Femur (tissue), 1 donor: ENCODE measurements at regions not wholly inside any gene's neighbourhood (a gene's known extent, or its start where the extent isn't known, plus 50 kb on each side); places are given as distances from the start of the nearest gene placed in this dataset.

Experiments
- DNase-seq: peaks from one replicate; pipeline ENCODE4 v3.0.0-alpha.2; 2017

DNA sequence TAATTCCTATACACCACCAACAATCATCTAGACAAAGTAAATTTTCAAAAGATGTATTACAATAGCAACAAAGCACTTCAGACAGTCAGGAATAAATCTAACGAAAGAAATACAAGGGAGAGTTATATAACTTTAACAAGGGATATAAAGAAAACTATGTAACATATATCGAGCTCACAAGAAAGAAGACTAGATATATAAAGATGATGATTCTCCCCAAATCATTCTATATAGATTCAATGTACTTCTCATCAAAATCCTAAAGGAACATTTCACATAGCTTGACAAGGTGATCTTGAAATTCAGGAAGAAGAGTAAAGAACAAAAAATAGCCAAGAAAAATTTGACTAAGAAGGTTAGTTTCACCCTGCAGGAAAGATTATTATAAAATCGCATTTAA is 179.4 kb downstream of the SP3 start:
- no peak for DNase-seq

DNA sequence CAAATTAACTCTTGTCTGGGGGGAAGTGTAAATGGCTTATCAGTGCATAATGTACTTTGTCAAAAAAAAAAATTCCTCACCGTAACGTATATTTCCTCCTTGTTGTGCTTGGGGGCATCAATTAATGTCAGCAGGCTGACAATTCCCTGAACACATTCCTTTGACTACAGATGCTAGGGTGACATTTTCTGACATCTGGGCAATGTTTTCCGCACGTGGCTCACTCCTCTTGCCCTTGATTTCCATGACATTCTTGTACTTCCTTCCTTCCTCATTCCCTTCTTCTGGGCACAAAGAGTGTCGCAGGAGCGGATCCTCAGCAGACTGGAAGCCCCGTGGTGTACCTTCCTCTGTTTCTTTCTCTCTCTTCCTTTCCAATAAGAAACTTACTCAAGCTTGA is 173.7 kb downstream of the SP3 start:
- no peak for DNase-seq

DNA sequence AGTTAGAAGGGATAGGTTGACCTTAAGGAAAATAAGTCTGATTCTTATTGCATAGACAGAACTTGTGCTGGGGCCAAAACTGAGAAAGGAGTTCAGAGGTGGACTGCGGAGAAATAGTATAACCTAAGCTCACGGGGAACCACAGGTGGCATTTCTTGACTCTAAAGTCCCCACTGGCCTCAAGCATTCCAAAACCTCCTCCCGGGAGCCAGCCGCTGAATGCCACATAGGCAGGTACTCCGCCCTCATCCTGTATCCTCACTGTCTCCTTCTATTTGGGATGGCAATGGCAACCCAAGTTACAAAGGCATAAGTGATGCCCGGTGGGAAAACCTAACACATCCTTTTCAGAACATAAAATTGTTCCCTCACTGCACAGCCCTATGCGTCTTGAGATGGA is 173.0 kb downstream of the SP3 start:
- no peak for DNase-seq

DNA sequence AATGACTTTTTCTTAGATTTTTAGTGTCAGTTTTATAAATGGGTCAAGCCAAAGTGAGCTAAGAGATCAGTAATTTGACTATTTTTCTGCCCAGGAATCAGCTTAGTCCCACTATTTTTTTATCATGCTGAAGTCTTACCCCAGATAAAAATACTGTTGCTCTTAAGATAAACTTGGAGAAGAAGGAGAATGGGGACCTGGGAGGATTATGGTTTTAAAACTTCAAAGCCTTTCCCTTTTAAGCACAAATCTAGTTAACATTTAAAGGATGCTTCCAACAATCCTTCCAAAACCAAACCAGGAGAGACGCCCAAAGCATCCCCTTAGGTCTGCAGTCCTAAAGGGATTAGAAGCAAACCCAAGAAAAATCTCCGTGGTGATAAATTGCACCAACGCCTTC is 172.4 kb downstream of the SP3 start:
- no peak for DNase-seq

DNA sequence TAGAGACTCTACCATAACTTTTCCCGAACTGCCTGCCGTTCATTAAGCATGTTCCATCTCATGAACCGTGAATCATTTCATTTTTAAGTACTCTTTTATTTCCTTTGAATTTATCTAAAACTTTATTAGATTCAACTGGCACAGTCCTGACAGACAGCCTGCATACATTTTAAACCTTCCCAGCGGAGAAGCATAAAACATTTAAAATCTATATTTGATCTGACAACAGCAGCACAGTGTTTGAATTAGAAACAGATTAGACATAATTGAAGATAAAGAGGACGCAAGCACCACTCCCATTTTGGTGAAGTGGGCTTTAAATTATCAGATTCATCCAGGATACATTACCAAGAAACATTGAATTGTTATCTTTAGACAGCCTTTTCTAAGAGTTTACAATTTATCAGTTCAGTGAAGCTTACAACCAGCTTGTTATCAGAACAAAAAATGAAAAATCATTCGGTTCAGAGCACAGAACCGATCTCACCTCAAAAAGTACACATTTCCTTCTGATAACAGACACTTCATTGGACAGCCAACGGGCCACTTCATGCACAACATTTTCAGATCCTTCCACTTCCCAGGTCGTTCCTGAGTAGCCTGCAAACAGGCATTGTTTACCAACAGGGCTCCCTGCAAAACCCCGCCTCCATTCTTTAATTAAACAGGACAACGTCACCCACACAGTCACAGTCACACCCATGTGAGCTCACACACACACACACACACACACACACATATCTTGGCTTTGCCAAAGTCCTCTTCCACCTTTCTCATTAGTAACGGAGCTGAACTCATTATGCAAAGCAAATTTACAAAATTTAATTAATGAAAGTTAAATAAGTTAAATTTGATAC is 171.2 kb downstream of the SP3 start:
- no peak for DNase-seq

DNA sequence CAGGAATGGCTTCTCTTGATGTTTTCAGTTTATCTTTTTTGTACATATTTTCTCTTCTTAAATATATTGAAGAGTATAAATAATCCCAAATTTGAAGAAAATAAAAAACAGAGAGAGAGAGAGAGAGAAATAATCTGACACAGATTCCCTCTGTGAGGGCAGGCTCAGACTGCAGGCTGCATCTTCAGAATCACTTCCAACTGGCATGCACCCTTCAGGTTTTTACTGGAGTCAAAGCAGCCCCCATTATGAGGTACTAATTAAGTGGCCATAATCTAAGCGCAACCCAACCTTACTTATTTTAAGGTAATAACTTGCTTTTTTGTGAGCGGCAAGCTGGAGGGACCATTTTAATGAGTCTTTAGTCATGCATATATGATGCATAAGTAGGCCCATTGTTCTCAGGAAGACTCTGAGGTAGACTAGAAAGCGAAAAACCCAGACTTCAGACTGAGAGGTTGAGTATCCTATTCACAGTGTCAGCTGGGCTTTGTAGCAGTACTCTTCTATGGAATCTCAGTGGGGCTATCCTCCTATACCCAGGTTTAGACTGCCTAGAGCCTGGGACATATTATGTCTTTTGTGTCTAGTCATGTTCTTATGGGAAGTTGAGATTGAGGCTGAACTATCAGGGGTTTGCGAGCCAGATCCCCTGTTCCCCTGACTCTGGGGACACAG is 167.4 kb downstream of the SP3 start:
- no peak for DNase-seq

DNA sequence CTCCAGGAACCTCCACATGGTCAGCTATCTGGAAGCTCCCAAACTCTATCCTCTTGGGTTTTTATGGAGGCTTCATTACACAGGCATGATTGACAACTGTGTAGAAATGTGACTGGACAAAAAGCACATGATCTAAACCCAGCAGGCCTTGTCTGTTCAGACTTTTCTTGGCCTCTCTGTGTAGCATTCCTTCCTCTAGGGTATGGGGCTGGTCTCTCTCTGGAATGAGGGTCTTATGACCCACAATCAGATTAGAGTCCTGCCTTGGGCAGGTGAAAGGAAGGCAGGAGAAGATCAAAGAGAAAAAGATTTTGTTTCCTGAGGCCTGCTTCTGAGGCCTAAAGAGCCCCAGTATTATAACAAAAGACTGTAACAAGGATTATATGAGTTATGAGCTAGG is 162.7 kb downstream of the SP3 start:
- no peak for DNase-seq

DNA sequence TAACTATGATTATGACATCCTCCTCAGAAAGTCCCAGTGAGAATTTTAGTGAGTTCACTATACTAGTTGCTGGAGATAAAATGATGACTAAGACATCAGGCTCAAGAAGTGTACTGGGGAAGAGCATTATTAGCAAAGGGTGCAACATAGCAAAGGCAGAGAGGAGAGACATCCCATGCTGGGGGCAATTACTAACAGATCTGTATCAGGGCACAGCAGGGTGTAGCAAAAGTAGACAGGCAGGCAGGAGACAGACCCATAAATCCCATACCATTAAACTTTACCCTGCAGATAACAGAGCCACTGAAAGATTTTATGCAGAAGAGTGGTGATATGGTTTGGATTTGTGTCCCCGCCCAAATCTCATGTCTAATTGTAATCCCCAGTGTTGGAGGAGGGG is 161.7 kb downstream of the SP3 start:
- DNase-seq: no peak

DNA sequence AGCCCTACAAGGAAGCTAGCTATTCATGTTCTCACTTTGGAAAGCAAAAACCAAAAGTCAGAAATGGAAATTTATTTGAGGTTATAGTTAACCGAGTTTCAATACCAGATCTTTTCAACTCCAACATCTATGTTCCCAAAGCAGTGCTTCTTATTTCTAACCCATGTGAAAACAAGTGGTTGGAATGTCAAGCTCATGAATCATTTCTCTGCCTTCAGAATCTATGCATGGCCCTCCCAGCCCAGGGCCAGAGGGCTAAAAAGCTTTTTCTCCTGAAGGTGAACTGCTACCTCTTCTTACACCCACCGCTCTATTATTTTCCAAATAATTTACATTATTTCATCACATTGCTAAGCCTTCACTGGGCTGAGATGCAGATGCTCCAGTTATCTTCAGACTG is 158.4 kb downstream of the SP3 start:
- DNase-seq: no peak

DNA sequence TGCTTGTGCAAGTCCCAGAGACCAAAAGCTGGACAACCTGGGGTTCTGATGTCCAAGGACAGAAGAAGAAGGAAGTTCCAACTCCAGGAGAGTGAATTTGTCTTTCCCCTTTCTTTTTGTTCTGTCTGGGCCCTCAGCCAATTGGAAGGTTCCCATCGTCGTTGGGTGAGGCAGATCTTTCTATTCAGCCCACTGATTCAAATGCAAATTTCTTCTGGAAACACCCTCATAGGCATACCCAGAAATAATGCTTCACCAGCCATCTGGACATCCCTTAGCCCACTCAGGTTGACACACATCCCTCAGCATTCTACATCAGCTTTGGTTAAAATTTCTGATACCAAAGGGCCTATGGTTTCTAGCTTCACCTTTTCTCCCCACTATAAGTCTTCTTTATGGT is 156.5 kb downstream of the SP3 start:
- DNase-seq: no peak

DNA sequence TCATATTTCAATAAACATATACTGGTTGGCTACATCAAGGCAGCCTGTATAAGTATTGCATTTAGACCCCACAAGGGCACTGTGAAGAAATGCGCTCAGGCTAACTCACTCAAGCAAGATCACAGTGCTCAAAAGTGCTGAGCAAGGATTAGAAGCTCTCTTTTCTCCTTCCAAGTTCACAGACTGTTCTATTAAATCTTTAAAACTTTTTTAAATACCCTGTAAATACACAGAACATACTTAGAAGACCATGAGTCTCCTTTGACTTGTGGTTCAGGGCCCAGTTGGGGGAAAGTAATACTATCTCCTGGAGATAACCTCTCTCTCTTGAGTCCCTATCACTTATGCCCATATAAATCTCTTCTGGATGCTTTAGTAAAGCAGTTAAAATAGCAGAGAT is 152.9 kb downstream of the SP3 start:
- DNase-seq: no peak

DNA sequence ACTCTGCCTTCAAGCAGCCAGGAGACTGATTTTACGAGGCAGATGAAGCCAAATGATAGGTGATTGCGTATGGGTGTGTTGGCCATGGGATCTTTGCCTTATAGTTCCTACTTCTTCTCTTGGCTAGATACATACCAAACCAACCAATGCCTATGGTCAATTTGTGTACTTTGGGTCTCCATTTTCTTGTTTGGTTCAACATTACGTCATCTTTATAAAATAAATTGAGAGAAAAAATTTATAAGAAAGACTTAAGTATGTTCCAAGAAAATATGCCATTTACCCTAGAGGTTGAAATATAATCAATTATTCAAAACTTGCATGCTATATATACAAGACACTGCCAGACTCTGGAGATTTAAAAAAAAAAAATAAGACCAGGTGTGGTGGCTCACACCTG is 150.9 kb downstream of the SP3 start:
- DNase-seq: no peak

DNA sequence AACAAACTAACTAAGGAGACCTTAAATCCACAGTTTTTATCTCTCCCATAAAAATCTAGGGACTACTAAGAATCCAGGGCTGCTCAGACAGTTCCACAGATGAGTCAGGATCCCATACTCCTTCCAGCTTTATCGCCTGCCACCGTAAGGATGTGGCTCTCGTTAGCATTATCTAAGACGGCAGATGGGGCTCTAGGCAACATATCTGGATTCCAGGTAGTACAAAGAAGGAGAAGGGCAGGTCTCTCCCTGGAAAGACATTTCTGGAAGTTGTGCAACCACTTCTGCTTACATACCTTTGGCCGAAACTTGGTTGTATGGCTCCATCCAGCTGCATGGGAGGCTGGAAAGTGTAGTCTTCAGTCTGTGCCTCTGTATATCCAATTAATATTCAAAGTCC is 149.4 kb downstream of the SP3 start:
- no peak for DNase-seq

DNA sequence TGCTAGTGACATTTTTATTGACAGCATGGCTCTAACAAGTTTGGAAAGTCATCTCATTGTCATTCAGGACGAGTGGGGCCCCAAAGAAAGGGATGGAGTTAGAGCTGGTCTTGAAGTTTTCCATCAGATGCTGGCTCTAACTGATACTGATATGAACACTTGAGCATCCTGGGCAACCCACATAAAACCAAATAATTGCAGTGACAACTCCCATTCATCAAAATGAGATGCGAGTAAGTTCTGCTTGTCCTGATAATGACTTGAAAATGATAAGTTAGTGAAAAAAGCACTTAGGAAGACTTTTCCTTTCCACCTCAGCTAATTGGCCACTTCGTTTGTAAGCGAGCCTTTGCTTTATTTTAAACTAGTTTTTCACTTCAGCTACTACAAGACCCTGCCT is 147.6 kb downstream of the SP3 start:
- no peak for DNase-seq

DNA sequence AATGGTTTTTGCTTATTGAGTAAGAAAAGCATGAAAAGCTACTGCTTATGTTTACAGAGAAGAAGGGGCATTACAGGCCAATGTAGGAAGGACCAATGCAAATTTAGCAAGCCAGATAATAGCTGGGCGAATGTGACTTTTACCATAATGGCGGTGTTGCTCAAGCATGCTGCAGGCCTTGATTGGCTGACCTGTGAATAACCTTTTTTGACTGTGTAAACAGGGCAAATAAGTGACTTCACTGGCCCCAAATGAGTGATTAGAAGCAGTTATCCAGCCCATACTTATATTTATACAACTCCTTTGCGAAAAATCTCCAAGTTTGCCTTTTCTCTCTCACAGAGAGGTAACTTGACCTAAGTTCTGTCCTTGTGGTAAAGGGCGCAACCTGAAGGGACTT is 146.9 kb downstream of the SP3 start:
- no peak for DNase-seq

DNA sequence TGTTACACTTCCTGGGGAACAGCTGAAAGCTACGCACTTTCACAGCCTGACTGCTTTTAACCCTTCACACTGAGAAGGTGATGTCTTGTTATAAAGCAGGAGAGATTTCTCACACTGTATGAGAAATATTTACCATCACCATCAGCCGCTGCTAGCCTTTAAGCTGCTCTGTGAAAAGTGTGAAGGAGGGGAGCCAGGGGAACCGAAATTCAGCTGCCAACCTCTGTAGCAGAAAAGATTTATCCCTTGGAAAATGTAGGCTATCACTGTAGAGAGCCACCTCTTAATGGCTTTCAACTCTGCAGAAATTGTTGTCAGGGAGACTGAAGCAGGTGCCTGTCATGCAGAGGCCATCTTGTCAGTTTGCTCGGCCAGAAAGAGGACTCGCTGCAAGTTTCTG is 145.3 kb downstream of the SP3 start:
- DNase-seq: no peak

DNA sequence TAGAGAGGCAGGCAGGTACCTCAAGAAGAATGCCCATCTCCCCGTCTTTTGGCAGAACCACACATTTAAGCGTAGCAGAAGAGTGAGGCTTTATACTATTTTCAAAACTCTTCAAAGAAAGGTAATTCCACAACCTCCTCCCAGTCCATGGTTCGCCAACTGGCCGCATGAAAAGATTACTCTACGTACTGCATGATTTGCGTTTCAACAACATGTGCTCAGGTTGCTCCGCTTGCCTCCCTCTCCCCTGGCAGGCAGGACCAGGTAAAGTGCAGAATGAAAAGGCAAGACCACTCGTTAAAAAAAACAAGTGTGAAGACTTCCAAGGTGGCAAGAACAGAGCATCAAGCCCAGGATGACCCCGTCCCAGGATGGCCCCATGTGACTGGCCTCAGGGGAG is 143.7 kb downstream of the SP3 start:
- DNase-seq: no peak

DNA sequence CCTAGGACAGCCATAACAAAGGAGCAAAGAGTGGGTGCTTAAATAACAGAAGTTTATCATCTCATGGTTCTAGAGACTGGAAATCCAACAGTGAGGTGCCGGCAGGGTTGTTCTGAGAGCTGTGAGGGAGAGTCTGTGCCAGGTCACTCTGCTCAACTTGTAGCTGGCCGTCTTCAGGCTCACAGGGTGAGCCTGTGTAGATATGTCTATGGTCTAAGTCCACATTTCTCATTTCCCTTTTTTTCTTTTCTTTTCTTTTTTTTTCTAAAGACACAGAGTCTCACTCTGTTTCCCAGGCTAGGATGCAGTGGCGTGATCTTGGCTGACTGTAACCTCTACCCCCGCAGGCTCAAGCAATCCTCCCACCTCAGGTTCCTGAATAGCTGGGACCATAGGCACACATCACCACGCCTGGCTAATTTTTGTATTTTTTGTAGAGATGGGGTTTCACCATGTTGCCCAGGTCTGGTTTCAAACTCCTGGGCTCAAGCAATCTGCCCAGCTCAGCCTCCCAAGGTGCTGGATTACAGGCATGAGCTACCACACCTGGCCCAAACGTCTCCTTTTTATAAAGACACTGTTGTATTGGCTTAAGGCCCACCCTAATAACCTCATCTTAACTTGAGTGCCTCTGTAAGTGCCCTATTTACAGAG is 142.2 kb downstream of the SP3 start:
- no peak for DNase-seq

DNA sequence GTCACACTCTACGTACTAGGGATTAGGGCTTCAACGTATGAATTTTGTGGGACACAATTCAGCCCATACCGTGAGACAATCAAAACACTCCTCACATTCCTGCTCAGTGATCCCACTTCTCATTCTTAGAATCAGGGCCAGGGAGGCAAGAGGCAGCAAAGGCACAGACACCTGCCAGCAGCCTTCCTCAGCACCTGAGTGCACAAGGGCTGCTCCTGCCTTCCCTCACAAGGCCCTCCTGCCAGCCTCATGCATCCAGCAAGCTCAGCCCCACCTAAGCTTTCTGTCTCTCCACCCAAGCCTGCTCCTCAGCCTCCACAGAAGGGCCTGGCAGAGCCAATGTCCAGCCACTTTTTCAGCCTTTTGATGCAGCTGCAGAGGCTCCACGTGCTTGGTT is 141.6 kb downstream of the SP3 start:
- no peak for DNase-seq

DNA sequence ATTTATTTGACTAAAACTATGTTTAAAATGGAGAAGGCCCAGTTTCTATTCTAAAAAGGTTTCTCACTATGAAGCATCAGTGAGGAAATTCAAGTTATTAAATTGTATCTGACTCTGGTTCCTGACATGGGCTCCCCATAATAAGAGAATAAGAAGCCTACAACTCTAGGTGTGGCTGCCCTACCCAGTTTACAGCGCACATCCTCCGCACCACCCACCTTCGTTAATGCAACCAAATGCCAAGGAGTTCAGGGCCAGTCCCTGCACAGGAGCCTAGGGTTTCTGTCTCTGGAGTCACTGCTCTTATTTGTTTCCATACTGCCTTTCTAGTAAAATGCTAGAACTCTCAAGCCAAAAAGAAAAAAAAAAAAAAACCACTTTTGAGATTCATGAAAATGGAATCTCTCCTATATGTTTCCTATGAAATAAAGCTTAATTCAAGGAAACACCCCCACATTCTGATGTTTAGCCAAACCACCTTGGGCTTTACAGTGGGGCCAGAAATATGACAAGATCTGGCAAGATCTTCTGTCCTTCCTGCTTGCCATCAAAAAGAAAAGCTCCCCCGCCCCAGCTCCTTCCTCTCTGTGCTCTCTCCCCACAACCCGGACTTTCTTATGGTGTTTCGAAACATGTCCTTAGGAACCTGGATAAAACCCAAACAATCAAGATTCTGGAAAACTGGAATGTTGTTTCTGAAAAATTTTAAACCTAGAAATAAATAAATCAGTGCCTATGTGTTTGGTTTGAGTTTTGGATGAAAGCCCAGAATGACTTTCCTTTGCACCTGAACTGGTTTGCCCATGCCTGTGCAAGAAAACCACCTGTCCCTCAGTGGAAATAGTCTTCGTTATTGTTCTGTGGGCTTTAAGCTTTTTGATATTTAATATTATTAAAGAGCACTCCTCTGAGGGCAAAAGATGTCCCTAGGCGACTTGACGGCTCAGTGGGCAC is 136.7 kb downstream of the SP3 start:
- no peak for DNase-seq

DNA sequence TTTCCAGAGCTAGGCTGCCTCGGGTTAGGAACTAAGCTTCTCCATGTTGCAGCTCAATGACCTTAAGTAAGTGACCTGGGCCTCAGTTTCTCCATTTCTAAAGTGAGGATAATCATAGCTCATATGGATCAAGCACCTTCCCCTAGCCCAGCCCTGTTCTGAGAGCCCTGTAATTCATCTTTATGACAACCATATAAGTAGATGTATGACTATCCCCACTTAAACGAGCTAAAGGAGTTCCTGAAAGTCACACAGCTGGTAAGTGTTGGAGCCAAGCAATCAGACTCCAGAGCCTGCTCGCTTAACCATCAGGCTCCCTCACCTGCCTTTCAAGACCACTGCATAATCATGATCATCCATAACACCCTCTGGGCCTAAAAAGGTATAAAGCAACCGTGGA is 135.4 kb downstream of the SP3 start:
- no peak for DNase-seq

DNA sequence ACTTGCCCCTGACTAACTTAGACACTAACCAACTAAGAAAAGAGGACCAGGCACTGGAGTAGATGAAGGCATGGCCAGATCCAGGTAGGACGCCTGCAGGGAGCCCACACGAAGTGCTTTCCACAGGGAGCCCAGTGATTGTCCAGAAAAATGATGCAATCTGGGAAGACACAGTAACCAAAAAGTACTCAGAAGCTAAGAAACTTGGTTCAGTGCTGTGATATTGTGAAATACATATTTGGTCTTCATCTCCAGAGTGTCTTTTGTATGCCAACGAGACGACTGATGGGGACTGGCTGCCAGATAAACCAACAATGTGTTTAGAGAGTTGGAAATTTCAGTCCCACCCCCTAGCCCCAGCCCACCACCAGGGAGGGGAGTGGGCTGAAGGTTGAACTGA is 135.0 kb downstream of the SP3 start:
- no peak for DNase-seq
